ENCODE measurements at regions not wholly inside any gene's neighbourhood (a gene's known extent, or its start where the extent isn't known, plus 50 kb on each side); places are given as distances from the start of the nearest gene placed in this dataset.
"Not testable (repeated sequence)": the region's sequence is repeated elsewhere in the genome, so short reads cannot be mapped to it uniquely, and the experiment has no call there.

GRCh38 chr3:15993660-15994059, 180.8 kb upstream of the GALNT15 start:
- not testable (repeated sequence) for DNase-seq

DNA sequence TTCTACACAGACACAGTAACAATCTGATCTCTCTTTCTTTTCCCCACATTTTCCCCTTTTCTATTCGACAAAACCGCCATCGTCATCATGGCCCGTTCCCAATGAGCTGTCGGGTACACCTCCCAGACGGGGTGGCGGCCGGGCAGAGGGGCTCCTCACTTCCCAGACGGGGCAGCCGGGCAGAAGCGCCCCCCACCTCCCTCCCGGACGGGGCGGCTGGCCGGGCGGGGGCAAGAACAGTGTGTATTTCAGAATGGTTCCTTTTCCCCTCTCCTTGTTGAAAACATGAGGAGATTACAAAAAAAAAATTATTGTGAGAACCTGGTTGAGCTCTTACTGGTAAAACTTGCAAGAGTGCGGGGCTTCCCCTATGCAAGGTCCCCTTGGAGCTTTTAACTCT, 178.0 kb upstream of the GALNT15 start:
- not testable (repeated sequence) for DNase-seq

GRCh38 chr3:15997274-15997943, 177.1 kb upstream of the GALNT15 start:
- DNase-seq: peak in 1 of 5 donors; percentile 6

DNA sequence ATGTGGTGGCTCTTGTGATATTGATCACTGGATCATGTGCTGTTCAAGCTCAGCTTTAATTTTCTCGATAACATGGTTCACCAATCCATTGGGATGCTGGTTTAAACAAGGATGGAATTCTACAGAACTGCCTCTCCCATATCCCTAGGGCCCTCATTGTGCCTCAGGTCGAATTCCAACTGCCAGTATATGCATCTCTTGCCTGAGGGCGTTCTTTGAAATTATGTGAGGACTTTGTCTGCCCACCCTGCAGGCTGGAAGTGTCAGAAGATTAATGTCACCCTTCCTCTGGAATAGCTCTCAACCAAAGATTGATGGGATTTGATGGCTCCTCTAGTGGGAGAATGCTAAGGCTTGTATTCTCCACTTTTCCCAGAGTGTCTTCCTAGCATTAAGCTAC, 175.6 kb upstream of the GALNT15 start:
- DNase-seq: no peak

GRCh38 chr3:16004812-16005211, 169.7 kb upstream of the GALNT15 start:
- DNase-seq: no peak

- DNase-seq: no peak
Measured at GRCh38 chr3:16011376-16011775, 163.1 kb upstream of the GALNT15 start.

DNA sequence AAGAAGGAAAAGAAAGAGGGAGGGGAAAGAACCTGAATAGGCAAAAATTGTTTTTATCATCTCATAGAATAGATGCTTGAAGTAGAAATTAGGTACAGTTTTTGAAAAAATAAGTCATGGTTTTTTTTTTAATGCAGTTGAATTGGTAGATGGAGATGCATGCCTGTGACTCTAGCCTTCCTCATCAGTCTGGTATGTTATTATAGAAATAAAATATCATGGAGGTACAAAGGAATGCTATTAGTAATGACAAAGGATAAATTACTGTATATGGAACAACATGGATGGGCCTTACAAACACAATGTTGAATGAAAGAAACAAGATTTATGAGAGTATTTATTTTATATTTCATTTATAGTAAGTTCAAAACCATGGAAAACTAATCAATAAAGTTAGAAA, 162.4 kb upstream of the GALNT15 start:
- DNase-seq: no peak

- no peak for DNase-seq
Measured at GRCh38 chr3:16013568-16013967, 160.9 kb upstream of the GALNT15 start.

- DNase-seq: not testable (repeated sequence)
Measured at GRCh38 chr3:16021801-16022200, 152.7 kb upstream of the GALNT15 start.

GRCh38 chr3:16023881-16024280, 150.6 kb upstream of the GALNT15 start:
- DNase-seq: not testable (repeated sequence)

DNA sequence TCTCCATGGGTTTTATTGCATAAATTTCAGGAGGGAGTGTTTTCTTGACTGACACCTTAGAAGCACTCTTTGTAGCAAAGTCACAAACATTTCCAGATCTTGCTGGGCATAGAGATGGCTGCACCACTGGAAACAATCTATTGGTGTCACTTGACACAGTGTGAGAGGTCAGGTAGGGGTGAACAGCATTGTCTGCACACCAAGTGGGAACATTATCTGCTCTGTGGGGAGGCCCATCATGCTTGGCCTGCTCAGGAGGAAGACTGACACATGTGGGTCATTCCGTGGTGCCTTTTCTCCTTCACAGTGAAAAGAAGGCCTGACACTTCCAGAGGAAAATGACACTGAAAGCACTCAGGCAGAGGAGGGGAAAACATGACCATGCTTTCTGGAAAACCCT, 149.9 kb upstream of the GALNT15 start:
- no peak for DNase-seq

GRCh38 chr3:16026753-16027152, 147.7 kb upstream of the GALNT15 start:
- DNase-seq: no peak

GRCh38 chr3:16028604-16029003, 145.9 kb upstream of the GALNT15 start:
- no peak for DNase-seq

- no peak for DNase-seq
Measured at GRCh38 chr3:16030342-16030741, 144.1 kb upstream of the GALNT15 start.

GRCh38 chr3:16031434-16031833, 143.0 kb upstream of the GALNT15 start:
- DNase-seq: no peak

- DNase-seq: no peak
Measured at GRCh38 chr3:16033889-16034687, 140.4 kb upstream of the GALNT15 start.

- no peak for DNase-seq
Measured at GRCh38 chr3:16040991-16041390, 133.5 kb upstream of the GALNT15 start.

GRCh38 chr3:16048435-16049318, 125.8 kb upstream of the GALNT15 start:
- peak in 3 of 5 donors; percentile 6 to 57 (median 24) for DNase-seq

DNA sequence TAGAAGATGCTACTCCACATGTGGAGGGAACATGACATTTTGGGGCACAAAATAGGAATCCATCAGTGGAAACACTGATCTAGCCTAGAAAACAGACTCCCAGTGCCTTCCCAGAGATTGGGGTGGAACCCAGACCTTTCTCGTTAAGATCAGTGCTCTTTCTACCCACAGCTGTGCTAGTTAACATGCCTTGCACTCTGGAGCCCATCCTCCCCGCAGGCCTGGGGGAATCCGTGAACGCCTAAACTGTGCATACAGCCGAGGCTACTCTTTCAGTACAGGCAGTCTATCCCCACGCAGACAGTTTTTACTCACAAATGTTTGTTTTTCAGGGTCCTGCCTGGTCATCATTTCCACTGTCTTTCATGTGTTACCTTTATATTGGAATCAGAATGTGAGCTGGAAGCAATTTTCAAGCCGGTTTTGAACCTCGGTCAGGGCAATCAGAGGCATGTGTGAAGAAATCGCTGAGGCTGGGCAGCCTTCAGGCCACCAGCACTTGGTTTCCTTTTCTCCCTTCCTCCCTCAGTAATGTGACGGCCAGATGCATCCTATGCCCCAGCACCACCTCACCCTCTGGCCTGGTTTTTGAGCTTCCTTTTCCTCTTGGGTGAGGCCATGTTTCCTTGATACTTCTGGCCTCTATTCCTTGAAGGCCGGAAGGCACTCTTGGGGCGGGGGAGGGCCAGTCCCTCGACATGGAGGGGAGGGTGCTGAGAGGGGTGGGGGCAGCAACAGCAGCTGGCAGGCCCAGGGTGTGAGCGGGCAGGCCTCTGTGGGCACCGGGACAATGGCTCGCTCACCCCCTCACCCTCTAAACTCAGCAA, 123.6 kb upstream of the GALNT15 start:
- DNase-seq: no peak

DNA sequence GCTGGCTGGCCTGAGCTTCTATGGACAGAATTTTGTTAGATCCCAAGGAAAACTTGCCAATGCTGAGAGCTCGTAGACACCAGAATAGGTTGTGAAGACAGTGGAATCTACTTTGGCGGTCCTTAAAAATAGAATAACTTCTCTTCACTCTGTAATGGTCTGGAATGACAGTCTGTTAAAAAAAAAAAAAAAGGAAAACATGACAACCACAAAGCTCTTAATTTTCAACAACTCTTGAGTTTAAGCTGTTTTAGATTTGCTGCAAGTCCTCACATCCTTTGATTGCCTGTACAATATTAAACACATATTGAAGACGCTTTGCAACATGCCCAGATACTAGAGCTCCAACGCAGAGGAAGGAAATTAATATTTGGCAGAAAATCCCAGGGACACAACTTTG, 122.8 kb upstream of the GALNT15 start:
- DNase-seq: no peak

DNA sequence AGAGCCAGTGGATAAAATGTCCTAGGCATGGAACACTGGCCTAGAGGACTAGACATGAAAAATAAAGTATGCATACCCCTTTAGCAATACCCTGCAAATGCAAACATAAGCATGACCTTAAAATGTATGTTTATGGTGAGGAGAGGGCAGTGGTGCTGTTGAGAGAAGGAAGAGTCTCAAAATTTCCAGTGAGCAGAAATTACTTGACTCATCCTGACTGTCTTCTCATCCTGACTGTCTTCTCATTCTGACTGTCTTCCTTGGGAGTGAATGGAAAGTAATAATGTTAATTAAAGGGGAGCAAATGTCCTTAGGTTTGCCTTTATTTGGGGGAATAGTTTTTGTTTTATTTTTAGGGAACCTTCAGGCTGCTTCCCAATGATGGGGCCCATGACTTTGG, 121.5 kb upstream of the GALNT15 start:
- no peak for DNase-seq

DNA sequence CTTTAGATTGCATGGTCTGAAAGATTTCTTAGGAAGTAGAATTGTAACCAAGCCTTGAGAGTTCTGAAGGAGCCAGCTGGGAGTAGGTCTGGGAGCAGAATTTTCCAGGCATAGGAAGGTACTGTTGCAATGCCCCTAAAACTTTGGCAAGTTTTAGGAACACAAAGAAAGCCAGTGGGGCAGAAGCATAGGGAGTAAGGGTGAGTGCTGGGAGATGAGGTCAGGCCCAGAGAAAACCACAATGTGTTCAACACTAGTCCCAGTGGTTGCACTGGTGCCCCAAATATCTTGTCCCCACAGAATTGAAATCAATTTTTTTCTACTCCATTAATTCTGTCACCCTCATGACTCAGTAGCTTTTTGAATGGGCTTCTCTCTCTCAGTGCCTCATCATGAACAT, 120.7 kb upstream of the GALNT15 start:
- DNase-seq: no peak
